ENCODE measurements at regions not wholly inside any gene's neighbourhood (a gene's known extent, or its start where the extent isn't known, plus 50 kb on each side); places are given as distances from the start of the nearest gene placed in this dataset.

DNA sequence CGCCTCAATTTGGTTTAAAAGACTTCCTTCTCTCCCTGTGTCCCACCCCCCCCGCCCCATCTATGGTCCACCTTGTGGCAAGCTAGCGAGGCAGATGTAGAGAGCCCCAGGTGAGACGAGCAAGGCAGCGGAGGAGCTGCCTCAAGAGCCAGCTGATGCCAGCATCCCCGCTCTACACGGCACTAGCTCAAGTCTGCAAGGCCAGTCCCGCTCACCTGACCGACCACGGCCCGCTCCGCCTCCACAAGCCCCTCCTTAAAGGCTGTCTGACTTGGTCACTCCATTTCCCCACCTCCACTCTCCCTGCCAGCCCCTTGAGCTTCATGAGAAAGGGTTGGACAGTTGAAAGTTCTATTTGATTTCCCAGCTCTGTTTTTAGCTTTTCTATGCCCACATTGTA is 56.2 kb upstream of the IGF1R start:
- H3K4me1 ChIP-seq, result peaks cover 3% of the 10 kb centered on the region
- no peak for TF ChIP-seq EP300 (IDR thresholded peaks at IDR 0.05)
- TF ChIP-seq, protein P1, sequence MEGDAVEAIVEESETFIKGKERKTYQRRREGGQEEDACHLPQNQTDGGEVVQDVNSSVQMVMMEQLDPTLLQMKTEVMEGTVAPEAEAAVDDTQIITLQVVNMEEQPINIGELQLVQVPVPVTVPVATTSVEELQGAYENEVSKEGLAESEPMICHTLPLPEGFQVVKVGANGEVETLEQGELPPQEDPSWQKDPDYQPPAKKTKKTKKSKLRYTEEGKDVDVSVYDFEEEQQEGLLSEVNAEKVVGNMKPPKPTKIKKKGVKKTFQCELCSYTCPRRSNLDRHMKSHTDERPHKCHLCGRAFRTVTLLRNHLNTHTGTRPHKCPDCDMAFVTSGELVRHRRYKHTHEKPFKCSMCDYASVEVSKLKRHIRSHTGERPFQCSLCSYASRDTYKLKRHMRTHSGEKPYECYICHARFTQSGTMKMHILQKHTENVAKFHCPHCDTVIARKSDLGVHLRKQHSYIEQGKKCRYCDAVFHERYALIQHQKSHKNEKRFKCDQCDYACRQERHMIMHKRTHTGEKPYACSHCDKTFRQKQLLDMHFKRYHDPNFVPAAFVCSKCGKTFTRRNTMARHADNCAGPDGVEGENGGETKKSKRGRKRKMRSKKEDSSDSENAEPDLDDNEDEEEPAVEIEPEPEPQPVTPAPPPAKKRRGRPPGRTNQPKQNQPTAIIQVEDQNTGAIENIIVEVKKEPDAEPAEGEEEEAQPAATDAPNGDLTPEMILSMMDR (IDR thresholded peaks at IDR 0.05), result no peak
- no peak for TF ChIP-seq POLR2AphosphoS5 (IDR thresholded peaks at IDR 0.05)
- no peak for TF ChIP-seq POLR2A (IDR thresholded peaks at IDR 0.05)
- WGBS, result 87% methylated on average over 12 of the region's 12 CpGs
- H3K36me3 ChIP-seq, result no peaks in the 10 kb centered on the region
- H3K9me3 ChIP-seq, result no peaks in the 10 kb centered on the region
- DNase-seq (ENCODE audit: low spot score in 2 of 2), result peak in 1 of 2 donors; percentile 70
- no peak overlapping the region for H3K4me3 ChIP-seq
- no peak overlapping the region for H3K27ac ChIP-seq
- H3K27me3 ChIP-seq, result peaks cover 56% of the 10 kb centered on the region

DNA sequence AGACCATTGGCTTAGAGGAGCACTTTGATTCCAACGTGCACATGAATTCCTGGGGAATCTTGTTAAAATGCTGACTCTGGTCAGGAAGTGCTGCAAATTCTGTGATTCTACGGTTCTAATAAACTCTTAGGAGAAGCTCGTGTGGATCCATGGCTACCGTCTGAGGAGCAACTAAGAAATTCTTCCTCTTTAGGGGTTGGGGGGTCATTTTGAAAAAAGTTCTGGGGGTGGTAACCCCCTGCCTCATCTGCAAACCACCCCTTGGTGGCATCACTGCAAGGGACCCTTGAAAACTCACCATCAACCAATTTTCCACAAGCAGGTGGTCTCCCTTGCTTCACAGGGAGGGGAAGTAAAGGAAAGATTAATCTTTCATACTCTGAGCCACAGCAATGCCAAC is 52.2 kb upstream of the IGF1R start:
- no peaks in the 10 kb centered on the region for H3K9me3 ChIP-seq
- 72% methylated on average over 4 of the region's 4 CpGs for WGBS
- no peak for DNase-seq (ENCODE audit: low spot score in 2 of 2)
- no peak overlapping the region for H3K4me3 ChIP-seq
- TF ChIP-seq, protein P1 (IDR thresholded peaks at IDR 0.05), result no peak
- no peak for TF ChIP-seq POLR2A (IDR thresholded peaks at IDR 0.05)
- no peak for TF ChIP-seq EP300 (IDR thresholded peaks at IDR 0.05)
- TF ChIP-seq POLR2AphosphoS5 (IDR thresholded peaks at IDR 0.05), result no peak
- no peaks in the 10 kb centered on the region for H3K36me3 ChIP-seq
- H3K4me1 ChIP-seq, result peaks cover 8% of the 10 kb centered on the region
- H3K27me3 ChIP-seq, result peaks cover 33% of the 10 kb centered on the region
- H3K27ac ChIP-seq, result no peak overlapping the region

DNA sequence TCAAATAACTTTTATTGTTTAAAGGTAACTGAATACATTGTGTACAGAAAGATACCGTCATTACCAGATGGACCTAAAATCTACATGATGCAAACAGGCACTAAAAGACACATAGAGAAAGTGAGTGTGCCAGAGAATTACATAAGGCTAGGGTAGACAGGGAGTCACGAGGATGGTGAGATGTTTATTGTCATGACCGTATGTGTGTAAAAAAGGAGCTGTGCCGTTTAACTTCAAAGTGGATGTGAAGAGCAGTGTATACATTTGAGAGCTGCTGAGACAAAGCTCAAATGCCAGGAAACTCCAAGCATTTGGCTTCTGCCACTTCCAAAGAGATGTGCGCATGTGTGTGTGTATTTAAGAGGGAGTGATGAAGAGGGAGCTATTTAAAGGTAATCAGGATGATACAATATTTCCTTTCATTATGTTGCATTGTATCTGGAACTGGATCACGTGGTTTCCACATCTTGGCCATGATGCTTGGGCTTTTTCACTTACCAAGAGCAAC is 51.4 kb upstream of the IGF1R start:
- Histone ChIP-seq H3K9me3 (no peaks in the 10 kb centered on the region), H3K4me1 (peaks cover 8% of the 10 kb centered on the region), H3K27ac (no peak overlapping the region), H3K27me3 (peaks cover 27% of the 10 kb centered on the region), H3K36me3 (no peaks in the 10 kb centered on the region), H3K4me3 (no peak overlapping the region)
- no peak for DNase-seq (ENCODE audit: low spot score in 2 of 2)
- no peak for TF ChIP-seq EP300 (IDR thresholded peaks at IDR 0.05)
- TF ChIP-seq POLR2A (IDR thresholded peaks at IDR 0.05), result no peak
- TF ChIP-seq, protein P1 (IDR thresholded peaks at IDR 0.05), result no peak
- TF ChIP-seq POLR2AphosphoS5 (IDR thresholded peaks at IDR 0.05), result no peak
- 36% methylated on average over 6 of the region's 6 CpGs for WGBS

DNA sequence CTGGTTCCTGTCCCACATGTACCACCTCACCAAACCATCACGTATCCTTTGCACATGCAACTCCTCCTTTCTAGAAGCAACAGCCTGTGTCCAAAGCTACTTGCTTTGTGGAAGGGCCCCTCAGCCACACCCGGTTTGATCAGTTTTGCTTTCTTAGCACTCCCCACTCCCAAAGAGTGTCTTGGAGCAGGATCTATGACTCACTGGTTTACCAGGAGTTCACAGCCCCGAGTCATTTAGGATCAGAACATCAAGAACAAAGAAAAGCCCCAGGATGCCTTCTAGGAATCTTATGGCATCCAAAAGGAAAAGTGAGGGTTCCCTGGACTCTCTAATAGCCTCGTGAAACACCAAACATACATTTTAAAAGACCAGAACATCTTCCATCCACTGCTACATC is 50.7 kb upstream of the IGF1R start:
- DNase-seq (ENCODE audit: low spot score in 2 of 2), result no peak
- Histone ChIP-seq H3K9me3 (no peaks in the 10 kb centered on the region), H3K36me3 (no peaks in the 10 kb centered on the region), H3K27me3 (peaks cover 19% of the 10 kb centered on the region), H3K4me1 (peaks cover 8% of the 10 kb centered on the region), H3K4me3 (no peak overlapping the region), H3K27ac (no peak overlapping the region)
- WGBS, result 36% methylated on average over 4 of the region's 4 CpGs
- TF ChIP-seq, protein P1 (IDR thresholded peaks at IDR 0.05), result no peak
- no peak for TF ChIP-seq EP300 (IDR thresholded peaks at IDR 0.05)

All from suprapubic skin (tissue), 4 donors.